Gastrocnemius medialis (tissue), 4 donors: ENCODE measurements at regions not wholly inside any gene's neighbourhood (a gene's known extent, or its start where the extent isn't known, plus 50 kb on each side); places are given as distances from the start of the nearest gene placed in this dataset.

ENCODE experiments used
- POLR2A ChIP-seq, 2 donors: fragments of 450-650 bp; IDR thresholded peaks; one replicate each; pipeline ENCODE4 v1.6.1; 2017; ENCODE audit warnings: antibody characterized with exemption in 2 of 2, mild to moderate bottlenecking in 2 of 2, moderate library complexity in 2 of 2
- TF ChIP-seq, protein P1 (sequence below), 5 experiments: fragments of 450-650 bp in 3 of 5; fragments of 200-600 bp in 2 of 5; sonication (generic) in 2 of 5; IDR thresholded peaks in 4 of 5; conservative IDR thresholded peaks in 1 of 5; 1 replicate in 4 of 5; 2 replicates in 1 of 5; pipeline ENCODE4 v1.5.1; 2016 to 2019; ENCODE audit warnings: antibody characterized with exemption in 5 of 5, mild to moderate bottlenecking in 3 of 5, moderate library complexity in 3 of 5

- TF ChIP-seq, protein P1, sequence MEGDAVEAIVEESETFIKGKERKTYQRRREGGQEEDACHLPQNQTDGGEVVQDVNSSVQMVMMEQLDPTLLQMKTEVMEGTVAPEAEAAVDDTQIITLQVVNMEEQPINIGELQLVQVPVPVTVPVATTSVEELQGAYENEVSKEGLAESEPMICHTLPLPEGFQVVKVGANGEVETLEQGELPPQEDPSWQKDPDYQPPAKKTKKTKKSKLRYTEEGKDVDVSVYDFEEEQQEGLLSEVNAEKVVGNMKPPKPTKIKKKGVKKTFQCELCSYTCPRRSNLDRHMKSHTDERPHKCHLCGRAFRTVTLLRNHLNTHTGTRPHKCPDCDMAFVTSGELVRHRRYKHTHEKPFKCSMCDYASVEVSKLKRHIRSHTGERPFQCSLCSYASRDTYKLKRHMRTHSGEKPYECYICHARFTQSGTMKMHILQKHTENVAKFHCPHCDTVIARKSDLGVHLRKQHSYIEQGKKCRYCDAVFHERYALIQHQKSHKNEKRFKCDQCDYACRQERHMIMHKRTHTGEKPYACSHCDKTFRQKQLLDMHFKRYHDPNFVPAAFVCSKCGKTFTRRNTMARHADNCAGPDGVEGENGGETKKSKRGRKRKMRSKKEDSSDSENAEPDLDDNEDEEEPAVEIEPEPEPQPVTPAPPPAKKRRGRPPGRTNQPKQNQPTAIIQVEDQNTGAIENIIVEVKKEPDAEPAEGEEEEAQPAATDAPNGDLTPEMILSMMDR (IDR thresholded peaks at IDR 0.05 in 4 of 5, conservative IDR thresholded peaks at IDR 0.05 in 1 of 5) = no peak
- TF ChIP-seq POLR2A (IDR thresholded peaks at IDR 0.05) = no peak
Measured at GRCh38 chr2:134194519-134194918, 59.4 kb upstream of the MGAT5 start.
